DND-41 (cell line): ENCODE measurements at regions not wholly inside any gene's neighbourhood (a gene's known extent, or its start where the extent isn't known, plus 50 kb on each side); places are given as distances from the start of the nearest gene placed in this dataset.

Experiments used
- EZH2 ChIP-seq: IDR thresholded peaks from 3 replicates; pipeline ENCODE4 v1.6.1; 2012; ENCODE audit warnings: borderline replicate concordance, low read depth, mild to moderate bottlenecking, moderate library complexity, low read length, inconsistent platforms; ENCODE audit not compliant: severe bottlenecking
- TF ChIP-seq, protein P1 (sequence below): IDR thresholded peaks from 2 replicates; pipeline ENCODE4 v1.5.1; 2012; ENCODE audit warnings: borderline replicate concordance, low read length, moderate library complexity, mild to moderate bottlenecking; ENCODE audit not compliant: poor library complexity, severe bottlenecking; ENCODE audit errors: extremely low read depth

DNA sequence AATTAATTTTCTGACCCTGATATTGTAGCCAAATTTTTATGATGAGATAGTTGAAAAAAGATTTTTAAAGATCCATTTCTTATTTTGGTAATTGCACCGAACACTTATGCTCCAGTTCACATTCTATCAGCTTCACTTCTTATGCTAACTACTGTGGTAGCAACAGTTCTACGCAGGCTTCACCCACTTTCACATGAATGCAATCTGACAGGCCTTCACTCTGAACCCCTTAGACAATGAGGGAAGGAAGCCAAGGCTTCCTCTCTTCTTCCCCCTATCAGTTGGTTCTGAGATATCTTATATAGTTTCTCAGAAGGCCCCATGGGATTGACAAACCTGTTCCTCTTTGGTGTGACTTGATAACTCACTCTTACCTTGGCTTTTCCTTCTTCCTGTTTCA is 185.8 kb downstream of the CETN3 start:
- no peak for TF ChIP-seq EZH2
- TF ChIP-seq, protein P1, sequence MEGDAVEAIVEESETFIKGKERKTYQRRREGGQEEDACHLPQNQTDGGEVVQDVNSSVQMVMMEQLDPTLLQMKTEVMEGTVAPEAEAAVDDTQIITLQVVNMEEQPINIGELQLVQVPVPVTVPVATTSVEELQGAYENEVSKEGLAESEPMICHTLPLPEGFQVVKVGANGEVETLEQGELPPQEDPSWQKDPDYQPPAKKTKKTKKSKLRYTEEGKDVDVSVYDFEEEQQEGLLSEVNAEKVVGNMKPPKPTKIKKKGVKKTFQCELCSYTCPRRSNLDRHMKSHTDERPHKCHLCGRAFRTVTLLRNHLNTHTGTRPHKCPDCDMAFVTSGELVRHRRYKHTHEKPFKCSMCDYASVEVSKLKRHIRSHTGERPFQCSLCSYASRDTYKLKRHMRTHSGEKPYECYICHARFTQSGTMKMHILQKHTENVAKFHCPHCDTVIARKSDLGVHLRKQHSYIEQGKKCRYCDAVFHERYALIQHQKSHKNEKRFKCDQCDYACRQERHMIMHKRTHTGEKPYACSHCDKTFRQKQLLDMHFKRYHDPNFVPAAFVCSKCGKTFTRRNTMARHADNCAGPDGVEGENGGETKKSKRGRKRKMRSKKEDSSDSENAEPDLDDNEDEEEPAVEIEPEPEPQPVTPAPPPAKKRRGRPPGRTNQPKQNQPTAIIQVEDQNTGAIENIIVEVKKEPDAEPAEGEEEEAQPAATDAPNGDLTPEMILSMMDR: no peak
